ENCODE measurements at regions not wholly inside any gene's neighbourhood (a gene's known extent, or its start where the extent isn't known, plus 50 kb on each side); places are given as distances from the start of the nearest gene placed in this dataset.

GRCh38 chr13:33441015-33441414 lies 155.5 kb upstream of the STARD13 start:
- DNase-seq (ENCODE audit: low spot score) = no peak
- peak; percentile 52 to 68 for TF ChIP-seq RAD21 (IDR thresholded peaks at IDR 0.05)
- no peak for TF ChIP-seq HNF4G (IDR thresholded peaks at IDR 0.05)
- TF ChIP-seq REST (IDR thresholded peaks at IDR 0.05) = no peak
- TF ChIP-seq CTCF (IDR thresholded peaks at IDR 0.05; ENCODE audit: low read depth, low read length, missing input control) = peak; percentile 5
- TF ChIP-seq FOXA1 (IDR thresholded peaks at IDR 0.05) = no peak
- no peak for TF ChIP-seq ATF3 (IDR thresholded peaks at IDR 0.05)
- TF ChIP-seq FOXA2 (IDR thresholded peaks at IDR 0.05) = no peak
- H3K9ac ChIP-seq (ENCODE audit: low read depth in 1 of 2, low read length in 2 of 2) = no peak overlapping the region
- no peaks in the 10 kb centered on the region for H3K27me3 ChIP-seq (ENCODE audit: control insufficient read depth in 4 of 4, insufficient read depth in 4 of 4, low read length in 3 of 4)
- 85% methylated on average over 1 of the region's 1 CpG for WGBS
- H3K4me3 ChIP-seq (ENCODE audit: low read depth in 1 of 3, low read length in 3 of 3) = no peak overlapping the region
- H3K36me3 ChIP-seq (ENCODE audit: control insufficient read depth in 4 of 4, insufficient read depth in 3 of 4, low read depth in 1 of 4, low read length in 3 of 4) = no peaks in the 10 kb centered on the region
- no peaks in the 10 kb centered on the region for H3K9me3 ChIP-seq (ENCODE audit: control insufficient read depth in 4 of 4, low read length in 3 of 4)
- no peaks in the 10 kb centered on the region for H3K4me1 ChIP-seq (ENCODE audit: control insufficient read depth in 4 of 4, insufficient read depth in 4 of 4, low read length in 3 of 4)
- H3K27ac ChIP-seq (ENCODE audit: low read depth in 1 of 2, low read length in 2 of 2) = no peak overlapping the region

GRCh38 chr13:33445024-33445423 lies 159.5 kb upstream of the STARD13 start:
- TF ChIP-seq FOXA2 (IDR thresholded peaks at IDR 0.05) (peak; percentile 20), YY1 (IDR thresholded peaks at IDR 0.05) (no peak), SP1 (IDR thresholded peaks at IDR 0.05) (no peak), CTCF (IDR thresholded peaks at IDR 0.05; ENCODE audit: low read depth, low read length, missing input control) (no peak), HNF4A (conservative IDR thresholded peaks at IDR 0.05) (no peak), RAD21 (IDR thresholded peaks at IDR 0.05) (no peak), ATF3 (IDR thresholded peaks at IDR 0.05) (no peak), GABPA (IDR thresholded peaks at IDR 0.05 in 1 of 2, conservative IDR thresholded peaks at IDR 0.05 in 1 of 2) (no peak), FOXA1 (IDR thresholded peaks at IDR 0.05) (no peak), RXRA (IDR thresholded peaks at IDR 0.05) (peak in 1 of 2 donors; percentile 8), NR2F2 (IDR thresholded peaks at IDR 0.05) (no peak), TAF1 (conservative IDR thresholded peaks at IDR 0.05) (no peak), ZBTB33 (IDR thresholded peaks at IDR 0.05) (no peak), JUND (IDR thresholded peaks at IDR 0.05) (no peak)
- no peak overlapping the region for H3K4me3 ChIP-seq (ENCODE audit: low read depth in 1 of 3, low read length in 3 of 3)
- WGBS = 86% methylated on average over 1 of the region's 1 CpG

More at GRCh38 chr13:33445024-33445423, 159.5 kb upstream of the STARD13 start:
- no peaks in the 10 kb centered on the region for H3K27me3 ChIP-seq (ENCODE audit: control insufficient read depth in 4 of 4, insufficient read depth in 4 of 4, low read length in 3 of 4)
- no peaks in the 10 kb centered on the region for H3K4me1 ChIP-seq (ENCODE audit: control insufficient read depth in 4 of 4, insufficient read depth in 4 of 4, low read length in 3 of 4)
- no peaks in the 10 kb centered on the region for H3K36me3 ChIP-seq (ENCODE audit: control insufficient read depth in 4 of 4, insufficient read depth in 3 of 4, low read depth in 1 of 4, low read length in 3 of 4)
- no peak overlapping the region for H3K9ac ChIP-seq (ENCODE audit: low read depth in 1 of 2, low read length in 2 of 2)
- no peak overlapping the region for H3K27ac ChIP-seq (ENCODE audit: low read depth in 1 of 2, low read length in 2 of 2)
- no peaks in the 10 kb centered on the region for H3K9me3 ChIP-seq (ENCODE audit: control insufficient read depth in 4 of 4, low read length in 3 of 4)
- DNase-seq (ENCODE audit: low spot score) = no peak
